Fibroblast of skin of right quadriceps (primary cell): ENCODE measurements at regions not wholly inside any gene's neighbourhood (a gene's known extent, or its start where the extent isn't known, plus 50 kb on each side); places are given as distances from the start of the nearest gene placed in this dataset.

ENCODE experiments used
- DNase-seq: peaks from one replicate; pipeline ENCODE4 v3.0.0-alpha.2; 2013

DNA sequence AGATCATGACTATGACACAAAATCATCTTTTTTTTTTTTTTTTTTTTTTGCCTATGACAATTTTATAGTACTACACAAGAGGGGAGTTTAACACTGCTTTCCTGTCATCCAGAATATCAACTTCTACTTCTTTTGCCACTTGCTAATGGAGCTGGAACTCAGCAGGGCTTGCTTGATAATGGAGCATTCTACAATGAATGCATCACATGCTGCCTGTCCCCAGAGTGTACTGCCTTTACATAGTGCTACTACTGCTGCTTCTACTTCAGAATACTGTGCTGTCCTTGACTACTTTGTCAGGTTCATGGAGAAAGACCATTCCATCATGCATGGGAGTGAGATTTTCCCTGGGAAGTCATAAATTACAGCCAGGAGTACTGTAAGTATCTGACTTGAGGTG is 338.6 kb upstream of the SEMA3A start:
- DNase-seq: no peak

GRCh38 chr7:84532196-84532595 is 337.6 kb upstream of the SEMA3A start:
- no peak for DNase-seq

DNA sequence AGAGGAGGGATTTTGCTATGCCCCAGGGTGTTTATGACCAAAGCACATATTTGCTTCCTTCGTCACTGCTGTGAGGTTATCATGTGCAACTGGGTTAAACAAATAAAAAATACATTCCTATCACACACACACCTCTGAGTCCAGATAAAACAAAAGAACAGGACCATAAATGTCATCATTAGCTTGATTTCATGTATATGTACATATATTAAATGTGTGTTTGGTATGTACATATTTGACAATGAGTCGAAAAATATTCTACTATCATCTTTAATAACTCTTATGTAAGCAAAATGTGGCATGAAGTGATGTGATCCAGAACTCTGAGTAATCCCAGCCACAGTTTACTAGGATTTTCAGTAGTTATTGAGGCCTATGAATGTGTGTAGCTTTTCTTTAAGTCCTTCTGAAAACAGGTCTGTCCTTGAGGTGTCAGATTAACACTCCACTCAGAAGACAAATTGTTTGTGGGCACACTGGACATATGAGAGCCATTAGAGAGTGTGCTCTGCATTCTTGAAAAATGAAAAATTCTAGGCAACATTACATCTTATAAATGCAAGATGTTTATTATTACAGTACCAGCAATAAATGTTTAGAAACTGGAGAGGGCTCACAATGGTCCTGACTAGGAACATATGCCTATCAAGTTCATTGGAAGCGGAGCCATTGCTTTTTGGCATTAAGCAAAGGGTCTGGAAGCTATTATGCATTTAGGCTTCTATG is 335.1 kb upstream of the SEMA3A start:
- peak; percentile 84 for DNase-seq

- DNase-seq: no peak
Measured at GRCh38 chr7:84528756-84529479, 334.3 kb upstream of the SEMA3A start.

- DNase-seq: peak; percentile 77
Measured at GRCh38 chr7:84524714-84525694, 330.4 kb upstream of the SEMA3A start.

GRCh38 chr7:84513061-84513460 is 318.5 kb upstream of the SEMA3A start:
- DNase-seq: no peak

- no peak for DNase-seq
Measured at GRCh38 chr7:84512055-84512454, 317.5 kb upstream of the SEMA3A start.

- DNase-seq: peak; percentile 86
Measured at GRCh38 chr7:84510505-84510904, 315.9 kb upstream of the SEMA3A start.

DNA sequence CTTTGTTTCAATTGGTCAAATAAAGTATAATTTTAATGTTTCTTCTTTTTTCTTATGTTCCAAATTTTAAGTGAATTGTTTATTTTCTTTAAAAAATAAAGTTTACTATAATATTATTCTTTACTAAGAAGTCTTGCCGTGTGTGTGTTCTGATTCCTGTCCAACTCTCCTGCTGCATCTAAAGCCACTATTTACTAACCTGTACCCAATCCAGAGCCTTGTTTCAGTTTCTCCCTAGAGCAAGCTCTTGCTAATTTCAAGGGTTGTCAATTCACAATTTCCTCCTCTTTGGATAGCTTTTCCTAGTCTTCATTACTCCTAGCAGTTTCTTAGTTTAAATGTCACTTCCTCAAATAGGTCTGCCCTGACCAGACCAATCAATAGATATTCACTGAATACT is 314.9 kb upstream of the SEMA3A start:
- DNase-seq: no peak

- no peak for DNase-seq
Measured at GRCh38 chr7:84508606-84509005, 314.0 kb upstream of the SEMA3A start.

- DNase-seq: no peak
Measured at GRCh38 chr7:84507529-84507928, 312.9 kb upstream of the SEMA3A start.

DNA sequence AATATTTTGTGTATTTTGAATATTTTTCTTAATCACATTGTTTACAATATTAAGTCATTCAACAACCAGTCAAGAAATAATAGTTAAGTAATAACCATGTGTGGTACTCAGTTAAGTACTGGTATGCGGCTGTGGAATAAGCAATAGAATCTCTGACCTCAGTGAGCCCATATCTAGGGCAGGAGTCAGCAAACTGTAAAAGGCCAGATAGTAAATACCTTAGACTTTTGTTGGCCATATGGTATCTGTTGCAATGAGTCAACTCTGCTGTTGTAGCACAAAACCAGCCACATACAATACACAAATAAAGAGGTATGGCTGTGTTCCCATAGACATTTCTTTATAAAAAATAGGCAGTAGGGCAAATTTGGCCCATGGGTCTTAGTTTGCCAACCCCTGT is 311.6 kb upstream of the SEMA3A start:
- DNase-seq: peak; percentile 41

GRCh38 chr7:84502239-84502638 is 307.6 kb upstream of the SEMA3A start:
- DNase-seq: no peak

DNA sequence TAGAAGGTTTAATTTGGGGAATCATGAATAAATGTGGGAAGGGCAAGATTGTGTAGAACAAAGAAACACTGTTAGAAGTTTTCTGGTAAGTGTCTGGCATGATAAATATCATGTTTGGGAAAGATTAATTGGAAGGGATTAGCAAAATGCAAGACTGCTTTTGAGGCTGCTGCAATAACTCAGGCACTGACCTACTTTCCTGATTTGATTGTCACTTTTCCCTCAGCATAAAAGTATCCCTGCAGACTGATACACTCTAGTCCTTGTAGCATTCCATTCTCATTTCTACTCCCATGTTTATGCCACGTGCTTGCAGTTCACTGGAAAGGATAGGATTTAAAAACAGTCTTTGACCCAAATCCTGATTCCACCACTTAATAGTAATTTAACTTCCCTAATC is 303.3 kb upstream of the SEMA3A start:
- no peak for DNase-seq

DNA sequence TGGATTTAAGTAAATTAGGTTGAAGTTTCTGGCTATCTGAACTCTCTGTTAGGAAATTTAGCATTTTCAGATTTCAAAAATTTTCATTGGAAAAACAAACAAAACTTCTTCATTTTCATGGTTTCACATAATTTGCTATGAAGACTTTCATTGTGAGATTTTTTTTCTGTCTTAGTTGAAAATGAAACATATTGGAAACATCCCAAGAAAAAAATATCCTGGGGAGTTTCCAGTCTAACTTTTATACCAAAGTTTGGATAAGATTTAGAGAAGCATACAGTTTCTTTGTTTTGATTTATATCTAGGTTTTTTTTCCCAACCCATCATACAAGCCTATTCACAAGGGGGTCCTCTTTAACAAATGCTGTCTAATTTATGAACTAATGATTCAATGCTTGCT is 300.5 kb upstream of the SEMA3A start:
- DNase-seq: no peak

DNA sequence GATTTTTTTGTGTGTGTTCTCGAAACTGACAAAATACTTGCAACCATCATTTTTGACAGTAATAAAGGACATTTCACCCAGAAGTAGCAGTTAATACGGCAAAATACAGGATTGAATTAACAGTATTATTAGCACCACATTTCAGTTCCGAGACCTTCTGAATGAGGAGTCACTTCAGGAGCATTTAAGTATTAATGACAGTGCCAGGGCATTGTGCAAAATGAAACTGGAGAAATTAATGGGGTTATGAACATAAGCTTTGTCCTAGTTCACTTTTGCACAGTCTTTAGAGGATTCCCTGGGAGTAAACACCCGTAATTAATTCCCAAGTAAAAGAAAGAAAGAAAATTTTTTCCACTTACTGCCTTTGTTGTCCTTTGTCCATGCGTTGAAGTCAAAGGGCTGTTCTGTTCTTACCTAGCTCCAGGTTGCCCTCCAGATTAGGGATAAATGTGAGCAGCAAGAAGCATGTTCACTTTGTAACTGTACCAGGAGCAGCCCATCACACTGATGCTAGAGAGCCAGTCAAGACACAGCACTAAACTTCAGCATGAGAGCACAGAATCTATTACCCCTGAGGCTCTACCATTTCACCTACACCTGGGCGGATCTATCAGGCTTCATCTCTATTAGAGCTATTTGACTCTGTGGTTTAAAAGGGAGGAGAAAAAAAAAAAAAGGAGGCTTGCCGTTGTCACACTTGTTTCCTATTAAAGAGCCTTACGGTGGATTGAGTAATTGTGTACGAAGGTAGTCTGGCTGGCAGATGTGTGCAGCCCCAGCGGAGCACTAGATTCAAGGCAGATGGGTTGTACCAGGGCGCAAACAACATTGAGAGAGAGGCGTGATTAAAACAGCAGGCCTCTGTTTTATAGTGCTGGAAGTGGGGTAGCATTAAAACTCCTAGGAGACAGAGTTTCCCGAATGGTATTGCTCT is 297.8 kb upstream of the SEMA3A start:
- peak; percentile 79 for DNase-seq

DNA sequence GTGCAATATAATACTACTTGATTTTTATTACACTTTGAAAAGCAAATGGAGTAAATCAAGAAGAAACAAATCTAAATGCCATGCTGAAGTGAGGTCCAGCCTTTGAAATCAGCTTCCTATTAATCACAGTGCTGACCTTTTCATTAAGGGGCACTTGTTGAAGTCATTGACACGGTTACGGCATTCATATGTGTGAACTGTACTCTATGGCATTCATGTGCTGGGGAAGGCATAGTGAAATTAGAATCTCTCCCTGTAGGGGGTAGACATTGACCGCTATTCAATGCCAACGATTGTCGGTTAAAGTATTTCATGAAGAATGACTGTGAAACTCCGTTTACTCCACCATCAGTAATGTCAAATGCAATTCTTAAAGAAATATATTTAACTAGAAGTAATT is 296.1 kb upstream of the SEMA3A start:
- DNase-seq: peak; percentile 26

DNA sequence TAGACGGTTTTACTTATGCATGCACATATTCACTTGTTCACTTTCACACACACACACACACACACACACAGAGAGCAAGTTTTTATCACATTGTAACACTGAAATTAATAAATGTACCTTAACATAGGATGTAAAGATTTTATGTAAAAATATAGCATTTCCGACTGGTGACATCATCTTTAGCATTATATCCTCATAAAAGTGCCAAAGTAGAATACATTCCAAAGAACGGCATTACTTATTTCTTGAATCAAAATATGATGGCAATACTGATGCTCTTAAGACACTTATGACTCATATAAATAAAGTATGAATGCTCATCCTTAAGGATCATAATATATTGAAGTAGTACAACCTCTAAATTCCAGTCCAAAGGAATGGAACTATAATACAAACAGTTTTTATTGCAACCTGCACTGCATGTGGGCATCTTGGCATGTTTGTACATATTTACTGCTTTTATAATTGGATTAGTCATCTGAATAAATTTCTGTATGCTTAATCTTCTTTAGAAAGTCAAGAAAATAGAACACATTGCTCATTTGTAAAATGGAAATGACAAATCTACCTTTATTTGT is 290.0 kb upstream of the SEMA3A start:
- peak; percentile 55 for DNase-seq

GRCh38 chr7:84482476-84482875 is 287.9 kb upstream of the SEMA3A start:
- no peak for DNase-seq

GRCh38 chr7:84479059-84479458 is 284.5 kb upstream of the SEMA3A start:
- no peak for DNase-seq

DNA sequence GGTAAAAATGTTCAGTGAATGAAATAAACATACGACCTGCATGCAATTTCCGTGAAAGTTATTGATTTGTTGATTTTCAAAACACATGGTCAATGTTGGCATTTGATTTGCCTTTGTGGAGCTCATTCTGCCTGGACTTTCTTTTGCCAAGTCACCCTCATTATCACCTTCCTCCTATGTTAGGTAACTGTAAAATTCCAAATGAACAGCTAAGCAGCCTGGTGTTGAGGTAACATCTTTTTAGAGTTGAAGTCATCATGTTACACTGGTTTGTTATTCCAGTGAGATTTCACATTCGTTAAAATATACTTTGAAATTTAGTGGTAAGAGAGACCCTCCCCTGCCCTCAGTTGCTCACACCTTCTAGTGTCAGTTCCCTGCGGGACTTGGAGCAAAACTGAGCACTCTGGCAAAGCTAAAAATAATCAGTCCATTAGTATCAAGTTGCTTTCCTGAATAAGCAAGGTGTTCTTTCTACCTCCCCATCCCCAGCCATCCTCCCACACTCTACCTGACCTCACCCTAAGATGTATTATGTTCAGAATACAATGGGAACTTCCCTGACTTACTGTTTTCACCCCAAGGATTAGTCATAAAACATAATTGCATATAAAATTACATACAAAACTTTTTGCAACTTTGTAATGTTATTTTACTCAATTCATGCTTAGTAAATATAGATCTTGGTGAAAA is 283.3 kb upstream of the SEMA3A start:
- no peak for DNase-seq
